Lower leg skin (tissue), 3 donors: ENCODE measurements at regions not wholly inside any gene's neighbourhood (a gene's known extent, or its start where the extent isn't known, plus 50 kb on each side); places are given as distances from the start of the nearest gene placed in this dataset.

Source experiments
- CTCF ChIP-seq, 3 donors: fragments of 450-650 bp; IDR thresholded peaks; one replicate each; pipeline ENCODE4 v1.5.1; 2016; ENCODE audit warnings: antibody characterized with exemption in 3 of 3, mild to moderate bottlenecking in 3 of 3, moderate library complexity in 2 of 3
- POLR2A ChIP-seq, 2 donors: fragments of 450-650 bp; IDR thresholded peaks; one replicate each; pipeline ENCODE4 v1.6.1; 2016 to 2017; ENCODE audit warnings: antibody characterized with exemption in 2 of 2, mild to moderate bottlenecking in 1 of 2, moderate library complexity in 1 of 2

GRCh38 chr6:140897349-140897748, 1235.4 kb upstream of the GJE1 start:
- TF ChIP-seq POLR2A (IDR thresholded peaks at IDR 0.05) (no peak), CTCF (IDR thresholded peaks at IDR 0.05) (no peak)
